NCI-H226 (cell line): ENCODE measurements at regions not wholly inside any gene's neighbourhood (a gene's known extent, or its start where the extent isn't known, plus 50 kb on each side); places are given as distances from the start of the nearest gene placed in this dataset.
A peak's percentile ranks its signal among the peaks of the same experiment; 100 is the strongest.

Experiments
- DNase-seq: peaks from one replicate; pipeline ENCODE4 v3.0.0-alpha.2; 2015

GRCh38 chr2:21288299-21288698 is 164.5 kb downstream of the TDRD15 start:
- DNase-seq: no peak

- DNase-seq: no peak
Measured at GRCh38 chr2:21288739-21289520, 165.2 kb downstream of the TDRD15 start.

GRCh38 chr2:21289551-21289950 is 165.8 kb downstream of the TDRD15 start:
- no peak for DNase-seq

- peak; percentile 25 for DNase-seq
Measured at GRCh38 chr2:21289989-21290388, 166.2 kb downstream of the TDRD15 start.

- DNase-seq: no peak
Measured at GRCh38 chr2:21291426-21291825, 167.7 kb downstream of the TDRD15 start.

GRCh38 chr2:21294446-21294845 is 170.7 kb downstream of the TDRD15 start:
- DNase-seq: no peak

GRCh38 chr2:21299411-21299810 is 175.6 kb downstream of the TDRD15 start:
- no peak for DNase-seq

GRCh38 chr2:21301871-21302455 is 178.2 kb downstream of the TDRD15 start:
- DNase-seq: no peak

- no peak for DNase-seq
Measured at GRCh38 chr2:21303876-21304275, 180.1 kb downstream of the TDRD15 start.

- no peak for DNase-seq
Measured at GRCh38 chr2:21305581-21305980, 181.8 kb downstream of the TDRD15 start.

- no peak for DNase-seq
Measured at GRCh38 chr2:21306235-21306634, 182.5 kb downstream of the TDRD15 start.

GRCh38 chr2:21307037-21307436 is 183.3 kb downstream of the TDRD15 start:
- DNase-seq: no peak

- DNase-seq: no peak
Measured at GRCh38 chr2:21310493-21310892, 186.7 kb downstream of the TDRD15 start.

GRCh38 chr2:21314322-21314835 is 190.6 kb downstream of the TDRD15 start:
- no peak for DNase-seq

GRCh38 chr2:21317131-21317530 is 193.4 kb downstream of the TDRD15 start:
- DNase-seq: no peak

GRCh38 chr2:21318263-21318662 is 194.5 kb downstream of the TDRD15 start:
- DNase-seq: no peak

- no peak for DNase-seq
Measured at GRCh38 chr2:21326152-21326551, 202.4 kb downstream of the TDRD15 start.

GRCh38 chr2:21328177-21328576 is 204.4 kb downstream of the TDRD15 start:
- no peak for DNase-seq

GRCh38 chr2:21330786-21331391 is 207.1 kb downstream of the TDRD15 start:
- DNase-seq: no peak

- no peak for DNase-seq
Measured at GRCh38 chr2:21331625-21332370, 208.0 kb downstream of the TDRD15 start.

- no peak for DNase-seq
Measured at GRCh38 chr2:21332993-21333625, 209.3 kb downstream of the TDRD15 start.

GRCh38 chr2:21333684-21334083 is 209.9 kb downstream of the TDRD15 start:
- peak; percentile 2 for DNase-seq

GRCh38 chr2:21346984-21347383 is 223.2 kb downstream of the TDRD15 start:
- no peak for DNase-seq
